ENCODE measurements at regions not wholly inside any gene's neighbourhood (a gene's known extent, or its start where the extent isn't known, plus 50 kb on each side); places are given as distances from the start of the nearest gene placed in this dataset.

DNA sequence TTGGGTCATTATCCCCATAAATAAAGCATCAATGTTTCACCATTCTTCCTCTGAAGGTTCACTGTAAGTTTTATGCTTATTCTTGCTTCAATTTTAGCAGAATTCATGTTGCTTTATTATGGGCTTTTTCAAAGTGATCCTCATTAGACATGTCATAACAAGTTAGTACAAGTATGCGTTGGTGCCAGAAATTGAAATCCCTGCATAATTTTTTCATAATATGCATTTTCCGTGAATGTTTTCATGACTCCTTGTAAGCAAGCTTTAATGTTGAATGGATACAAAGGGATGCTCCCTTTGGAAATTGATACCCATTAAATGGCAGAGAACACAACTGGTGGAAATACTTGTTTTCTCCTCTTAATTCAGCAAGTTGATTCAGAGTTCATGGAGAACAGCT is 179.7 kb downstream of the ST6GAL2 start:
- no peak for DNase-seq (ENCODE audit: low read depth in 1 of 2, low spot score in 1 of 2)

GRCh38 chr2:106708209-106708608 is 177.8 kb downstream of the ST6GAL2 start:
- no peak for DNase-seq (ENCODE audit: low read depth in 1 of 2, low spot score in 1 of 2)

DNA sequence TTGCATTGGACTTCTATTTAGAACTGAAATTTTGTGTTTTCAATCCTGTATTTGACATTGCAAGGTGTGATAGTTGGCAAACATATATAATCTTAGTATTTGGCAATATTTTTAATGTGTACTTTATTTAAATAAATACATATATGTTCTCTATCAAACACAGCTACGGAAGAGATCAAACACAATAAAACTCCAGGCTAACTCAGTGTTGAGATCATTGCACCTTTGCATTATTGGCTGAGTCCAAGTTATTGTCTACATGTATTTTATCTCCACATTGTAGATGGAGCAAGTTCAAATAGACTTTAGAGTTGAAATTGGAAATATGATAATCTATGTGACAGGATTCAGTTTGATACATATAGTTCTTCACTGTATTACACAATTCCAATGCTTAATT is 176.7 kb downstream of the ST6GAL2 start:
- DNase-seq (ENCODE audit: low read depth in 1 of 2, low spot score in 1 of 2) = no peak

DNA sequence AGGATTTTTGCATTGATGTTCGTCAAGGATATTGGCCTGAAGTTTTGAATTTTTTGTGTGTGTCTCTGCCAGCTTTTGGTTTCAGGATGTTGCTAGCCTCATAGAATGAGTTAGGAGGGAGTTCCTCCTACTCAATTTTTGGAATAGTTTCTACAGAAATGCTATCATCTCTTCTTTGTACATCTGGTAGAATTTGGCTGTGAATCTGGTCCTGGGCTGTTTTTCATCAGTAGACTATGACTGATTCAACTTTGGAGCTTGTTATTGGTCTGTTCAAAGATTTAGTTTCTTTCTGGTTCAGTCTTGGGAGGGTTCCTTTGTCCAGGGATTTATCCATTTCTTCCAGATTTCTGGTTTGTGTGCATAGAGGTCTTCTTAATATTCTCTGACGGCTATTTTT is 166.7 kb downstream of the ST6GAL2 start:
- DNase-seq (ENCODE audit: low read depth in 1 of 2, low spot score in 1 of 2) = no peak

DNA sequence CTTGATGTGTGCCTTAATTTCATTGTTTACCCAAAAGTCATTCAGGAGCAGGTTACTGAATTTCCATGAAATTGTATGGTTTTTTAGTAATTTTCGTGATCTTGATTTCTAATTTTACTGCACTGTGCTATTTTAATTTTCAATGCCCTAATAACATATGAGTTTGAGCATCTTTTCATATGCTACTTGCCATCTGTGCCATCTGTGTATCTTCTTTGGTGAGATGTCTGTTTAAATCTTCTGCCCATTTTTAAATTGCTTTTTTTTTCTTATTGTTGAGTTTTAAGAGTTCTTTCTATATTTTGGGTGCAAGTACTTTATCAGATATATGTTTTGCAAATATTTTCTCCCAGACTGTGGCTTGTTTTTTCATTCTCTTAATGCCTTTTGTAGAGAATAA is 165.9 kb downstream of the ST6GAL2 start:
- DNase-seq (ENCODE audit: low read depth in 1 of 2, low spot score in 1 of 2) = no peak

GRCh38 chr2:106724301-106724794 is 161.6 kb downstream of the ST6GAL2 start:
- no peak for DNase-seq (ENCODE audit: low read depth in 1 of 2, low spot score in 1 of 2)

GRCh38 chr2:106734165-106734564 is 151.8 kb downstream of the ST6GAL2 start:
- DNase-seq (ENCODE audit: low read depth in 1 of 2, low spot score in 1 of 2) = no peak

DNA sequence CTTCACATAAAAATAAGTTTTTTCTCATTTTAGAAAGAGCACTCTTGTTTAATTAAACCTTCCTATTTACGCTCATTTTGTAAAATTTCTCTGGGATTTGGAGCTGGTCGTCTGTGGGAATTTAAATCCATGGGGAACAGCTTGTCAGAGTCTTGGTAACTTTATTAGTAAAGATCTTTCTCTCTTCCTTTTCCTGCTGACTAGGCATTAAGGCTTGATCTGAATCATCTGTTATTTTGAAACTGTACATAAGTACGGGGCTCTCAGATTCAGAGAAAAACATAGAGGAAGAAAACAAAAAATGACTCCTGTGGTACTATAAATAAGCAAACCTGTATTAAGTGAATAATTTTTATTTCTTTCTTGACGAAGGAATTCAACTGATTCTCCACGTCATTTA is 150.2 kb downstream of the ST6GAL2 start:
- DNase-seq (ENCODE audit: low read depth in 1 of 2, low spot score in 1 of 2) = no peak

- DNase-seq (ENCODE audit: low read depth in 1 of 2, low spot score in 1 of 2) = no peak
These were observed 149.7 kb downstream of the ST6GAL2 start for GRCh38 chr2:106736221-106736620.

DNA sequence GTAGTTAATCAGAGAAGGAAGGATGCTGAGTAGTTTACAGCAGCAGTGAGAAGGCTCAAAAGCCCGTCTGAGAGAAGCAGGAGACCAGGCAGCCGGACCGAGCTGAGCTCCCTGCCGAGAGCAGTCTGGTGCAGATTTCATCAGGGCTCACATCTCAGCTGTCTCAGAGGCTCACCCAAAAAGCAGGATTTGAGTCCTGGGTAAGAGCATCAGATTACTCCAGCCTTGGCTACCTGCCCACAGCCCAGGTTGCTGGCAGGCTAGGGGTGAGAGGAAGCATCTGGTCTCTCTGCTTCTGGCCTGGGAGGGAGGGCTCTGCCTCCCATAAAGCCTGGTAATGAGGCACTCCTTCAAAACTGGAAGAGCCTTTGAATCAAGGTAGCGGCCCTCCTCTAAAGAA is 140.5 kb downstream of the ST6GAL2 start:
- no peak for DNase-seq (ENCODE audit: low read depth in 1 of 2, low spot score in 1 of 2)

GRCh38 chr2:106749823-106750222 is 136.1 kb downstream of the ST6GAL2 start:
- no peak for DNase-seq (ENCODE audit: low read depth in 1 of 2, low spot score in 1 of 2)

Data from activated CD4-positive, alpha-beta T cell treated with anti-CD3 and anti-CD28 coated beads, Interleukin-2, amount 50 U/mL, for 24 hours (primary cell).